Thyroid gland (tissue), 4 donors: ENCODE measurements at regions not wholly inside any gene's neighbourhood (a gene's known extent, or its start where the extent isn't known, plus 50 kb on each side); places are given as distances from the start of the nearest gene placed in this dataset.

Experiments
- CTCF ChIP-seq, 6 experiments: fragments of 200-600 bp in 3 of 6; fragments of 450-650 bp in 3 of 6; sonication (generic) in 3 of 6; IDR thresholded peaks; one replicate each; pipeline ENCODE4 v1.5.1; 2016 to 2019; ENCODE audit warnings: antibody characterized with exemption in 6 of 6, mild to moderate bottlenecking in 2 of 6, inconsistent platforms in 1 of 6, moderate library complexity in 1 of 6
- POLR2A ChIP-seq, 2 donors: fragments of 450-650 bp; IDR thresholded peaks; one replicate each; pipeline ENCODE4 v1.6.1; 2017; ENCODE audit warnings: antibody characterized with exemption in 2 of 2, mild to moderate bottlenecking in 2 of 2, moderate library complexity in 1 of 2

DNA sequence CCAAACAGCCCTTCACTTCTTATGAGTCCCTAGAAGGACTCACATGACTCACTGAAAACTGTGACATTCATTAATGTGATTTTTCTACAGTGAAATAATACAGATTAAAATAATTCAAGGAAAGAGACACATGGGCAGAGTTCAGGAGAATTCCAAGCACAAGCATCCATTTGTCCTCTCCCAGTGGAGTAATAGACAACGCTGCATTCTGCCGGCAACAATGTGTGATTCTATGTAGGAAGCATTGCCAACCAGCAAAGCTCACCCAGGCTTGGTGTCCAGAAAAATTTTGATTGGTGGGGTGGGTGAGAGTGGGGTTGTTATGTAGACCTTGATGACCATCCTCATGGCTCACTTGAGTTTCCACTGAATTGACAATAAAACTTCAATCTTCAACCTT, 123.9 kb downstream of the VPREB1 start:
- no peak for TF ChIP-seq POLR2A (IDR thresholded peaks at IDR 0.05)
- no peak for TF ChIP-seq CTCF (IDR thresholded peaks at IDR 0.05)
